ENCODE measurements at regions not wholly inside any gene's neighbourhood (a gene's known extent, or its start where the extent isn't known, plus 50 kb on each side); places are given as distances from the start of the nearest gene placed in this dataset.
"Not testable (repeated sequence)": the region's sequence is repeated elsewhere in the genome, so short reads cannot be mapped to it uniquely, and the experiment has no call there.

GRCh38 chr11:23620617-23621016 lies 760.3 kb upstream of the CCDC179 start:
- ChIA-PET POLR2A (no interaction called here), CTCF (no interaction called here)
- Mint-ChIP-seq H3K27me3 (no peaks in the 10 kb centered on the region), H3K27ac (no peak overlapping the region), H3K36me3 (ENCODE audit: low read depth) (no peaks in the 10 kb centered on the region), H3K4me1 (no peaks in the 10 kb centered on the region), H3K9me3 (peaks cover 4% of the 10 kb centered on the region), H3K4me3 (no peak overlapping the region)
- DNase-seq: no peak

- H3K9me3 Mint-ChIP-seq: peaks cover 6% of the 10 kb centered on the region
- H3K27ac Mint-ChIP-seq: no peak overlapping the region
- H3K4me1 Mint-ChIP-seq: no peaks in the 10 kb centered on the region
- H3K4me3 Mint-ChIP-seq: no peak overlapping the region
- H3K27me3 Mint-ChIP-seq: no peaks in the 10 kb centered on the region
- CTCF ChIA-PET: no interaction called here
- DNase-seq: no peak
- H3K36me3 Mint-ChIP-seq (ENCODE audit: low read depth): no peaks in the 10 kb centered on the region
- POLR2A ChIA-PET: no interaction called here
These were observed 772.0 kb upstream of the CCDC179 start for GRCh38 chr11:23632293-23632692.

DNA sequence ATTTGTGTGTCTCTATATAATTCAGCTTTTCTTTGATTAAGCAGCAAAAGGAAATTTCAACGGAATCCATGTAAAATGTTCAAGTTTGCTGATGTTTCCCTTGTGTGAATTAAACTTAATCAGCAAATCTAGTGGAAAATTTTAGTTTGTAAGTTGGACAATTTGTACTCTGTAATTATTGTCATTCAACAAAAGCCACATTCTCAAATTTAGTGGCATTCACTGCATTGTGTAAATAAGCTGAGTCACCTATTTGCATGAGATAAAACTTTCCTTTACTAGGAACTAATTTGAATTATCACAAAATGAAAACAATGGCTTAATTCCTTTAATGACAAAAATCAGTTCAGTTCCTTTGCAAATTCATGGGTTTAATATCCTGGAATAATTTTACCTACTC lies 784.2 kb upstream of the CCDC179 start:
- no peaks in the 10 kb centered on the region for H3K27me3 Mint-ChIP-seq
- no peak overlapping the region for H3K27ac Mint-ChIP-seq
- no peaks in the 10 kb centered on the region for H3K4me1 Mint-ChIP-seq
- DNase-seq: no peak
- no peaks in the 10 kb centered on the region for H3K36me3 Mint-ChIP-seq (ENCODE audit: low read depth)
- peaks cover 15% of the 10 kb centered on the region for H3K9me3 Mint-ChIP-seq
- ChIA-PET CTCF (no interaction called here), POLR2A (no interaction called here)
- H3K4me3 Mint-ChIP-seq: no peak overlapping the region

GRCh38 chr11:23652336-23652735 lies 792.1 kb upstream of the CCDC179 start:
- H3K36me3 Mint-ChIP-seq (ENCODE audit: low read depth); H3K4me3 Mint-ChIP-seq; CTCF ChIA-PET; DNase-seq; H3K27me3 Mint-ChIP-seq; H3K27ac Mint-ChIP-seq; H3K4me1 Mint-ChIP-seq; POLR2A ChIA-PET: not testable (repeated sequence)
- peaks cover 16% of the 10 kb centered on the region for H3K9me3 Mint-ChIP-seq

- no peak overlapping the region for H3K4me3 Mint-ChIP-seq
- ChIA-PET POLR2A (no interaction called here), CTCF (no interaction called here)
- no peaks in the 10 kb centered on the region for H3K36me3 Mint-ChIP-seq (ENCODE audit: low read depth)
- H3K27me3 Mint-ChIP-seq: no peaks in the 10 kb centered on the region
- no peaks in the 10 kb centered on the region for H3K4me1 Mint-ChIP-seq
- H3K9me3 Mint-ChIP-seq: peaks cover 12% of the 10 kb centered on the region
- no peak overlapping the region for H3K27ac Mint-ChIP-seq
- DNase-seq: no peak
These were observed 792.9 kb upstream of the CCDC179 start for GRCh38 chr11:23653071-23653675.

- H3K27me3 Mint-ChIP-seq: no peaks in the 10 kb centered on the region
- CTCF ChIA-PET: interaction anchor here (0.7 kb wide), 1 partner anchor 933 kb away, joined by 3 read pairs; no protein-coding TSS in a partner anchor
- no peaks in the 10 kb centered on the region for H3K36me3 Mint-ChIP-seq (ENCODE audit: low read depth)
- POLR2A ChIA-PET: no interaction called here
- no peaks in the 10 kb centered on the region for H3K4me1 Mint-ChIP-seq
- H3K4me3 Mint-ChIP-seq: no peak overlapping the region
- H3K9me3 Mint-ChIP-seq: peaks cover 6% of the 10 kb centered on the region
- H3K27ac Mint-ChIP-seq: no peak overlapping the region
- no peak for DNase-seq
These were observed 808.0 kb upstream of the CCDC179 start for GRCh38 chr11:23668324-23668723.

- no peak overlapping the region for H3K4me3 Mint-ChIP-seq
- H3K27ac Mint-ChIP-seq: no peak overlapping the region
- H3K27me3 Mint-ChIP-seq: no peaks in the 10 kb centered on the region
- DNase-seq: no peak
- CTCF ChIA-PET: no interaction called here
- H3K9me3 Mint-ChIP-seq: no peaks in the 10 kb centered on the region
- POLR2A ChIA-PET: no interaction called here
- no peaks in the 10 kb centered on the region for H3K4me1 Mint-ChIP-seq
- H3K36me3 Mint-ChIP-seq (ENCODE audit: low read depth): no peaks in the 10 kb centered on the region
These were observed 813.1 kb upstream of the CCDC179 start for GRCh38 chr11:23673366-23673765.

- H3K27ac Mint-ChIP-seq: no peak overlapping the region
- no peaks in the 10 kb centered on the region for H3K36me3 Mint-ChIP-seq (ENCODE audit: low read depth)
- H3K4me1 Mint-ChIP-seq: no peaks in the 10 kb centered on the region
- H3K27me3 Mint-ChIP-seq: no peaks in the 10 kb centered on the region
- no peak overlapping the region for H3K4me3 Mint-ChIP-seq
- no peaks in the 10 kb centered on the region for H3K9me3 Mint-ChIP-seq
- ChIA-PET CTCF (no interaction called here), POLR2A (no interaction called here)
- DNase-seq: no peak
These were observed 814.6 kb upstream of the CCDC179 start for GRCh38 chr11:23674866-23675265.

DNA sequence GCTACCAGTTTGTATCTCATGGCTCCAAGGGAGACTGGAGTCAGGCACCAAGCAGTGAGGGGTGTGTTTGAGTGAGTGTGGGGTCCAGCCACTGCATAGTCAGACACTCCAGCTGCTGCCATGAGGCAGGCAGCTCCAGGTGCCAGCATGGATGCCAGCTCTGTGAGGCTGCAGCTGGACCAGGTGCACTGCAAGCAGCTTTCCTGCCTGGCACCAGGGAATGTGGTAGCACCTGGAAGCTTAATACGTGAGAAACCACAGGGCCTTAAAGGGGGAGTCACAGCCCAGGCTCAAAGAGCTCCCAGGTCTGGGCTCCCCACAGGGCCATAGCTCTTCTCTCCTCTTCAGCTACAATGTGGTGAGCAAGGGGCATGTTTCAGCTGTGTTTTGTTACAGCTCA lies 817.8 kb upstream of the LUZP2 start:
- ChIA-PET POLR2A (no interaction called here), CTCF (no interaction called here)
- no peaks in the 10 kb centered on the region for H3K36me3 Mint-ChIP-seq (ENCODE audit: low read depth)
- no peak overlapping the region for H3K27ac Mint-ChIP-seq
- no peaks in the 10 kb centered on the region for H3K4me1 Mint-ChIP-seq
- no peak for DNase-seq
- no peaks in the 10 kb centered on the region for H3K27me3 Mint-ChIP-seq
- no peaks in the 10 kb centered on the region for H3K9me3 Mint-ChIP-seq
- H3K4me3 Mint-ChIP-seq: no peak overlapping the region

- DNase-seq: no peak
- ChIA-PET POLR2A (no interaction called here), CTCF (no interaction called here)
- Mint-ChIP-seq H3K27me3 (no peaks in the 10 kb centered on the region), H3K36me3 (ENCODE audit: low read depth) (no peaks in the 10 kb centered on the region), H3K9me3 (no peaks in the 10 kb centered on the region), H3K4me3 (no peak overlapping the region), H3K27ac (no peak overlapping the region), H3K4me1 (no peaks in the 10 kb centered on the region)
These were observed 816.9 kb upstream of the LUZP2 start for GRCh38 chr11:23679981-23680380.

DNA sequence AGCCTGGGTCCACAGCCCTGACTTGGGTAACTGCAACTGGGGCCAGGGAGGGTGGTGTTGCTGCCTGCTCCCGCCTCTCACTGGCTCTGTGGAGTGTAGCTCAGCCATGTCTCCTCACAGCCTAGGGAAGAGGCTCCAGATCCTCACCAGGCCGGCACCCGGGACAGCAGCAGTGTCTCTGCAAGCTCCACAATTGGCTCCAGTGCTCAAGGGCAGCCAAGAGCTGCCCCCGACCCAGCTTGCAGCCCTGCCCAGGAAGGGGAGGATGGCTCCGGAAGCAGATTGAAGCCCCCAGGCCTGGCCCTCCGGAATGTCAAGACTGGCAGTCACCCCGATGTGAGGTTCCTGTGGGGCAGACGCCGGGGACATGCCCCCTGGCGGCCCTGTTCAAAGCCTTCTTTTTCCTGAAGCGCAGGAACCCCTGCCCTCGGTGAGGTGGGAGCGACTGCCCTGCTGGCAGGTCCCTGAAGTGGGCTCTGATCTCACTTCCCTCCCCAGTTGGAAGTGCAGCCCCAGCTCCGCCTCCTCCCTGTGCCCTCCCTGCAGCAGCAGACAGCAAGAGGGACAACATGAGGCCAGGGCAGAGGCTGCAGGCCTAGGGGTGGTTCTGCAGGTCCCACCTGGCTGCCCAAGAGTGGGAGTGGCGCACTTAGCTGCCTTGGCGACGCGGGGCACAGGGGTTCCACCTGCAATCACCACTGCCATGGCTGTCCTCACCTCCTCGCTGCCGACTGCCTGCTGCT lies 816.2 kb upstream of the LUZP2 start:
- no peak for DNase-seq
- CTCF ChIA-PET: no interaction called here
- POLR2A ChIA-PET: no interaction called here
- Mint-ChIP-seq H3K4me1 (no peaks in the 10 kb centered on the region), H3K9me3 (no peaks in the 10 kb centered on the region), H3K27me3 (no peaks in the 10 kb centered on the region), H3K36me3 (ENCODE audit: low read depth) (no peaks in the 10 kb centered on the region), H3K27ac (no peak overlapping the region), H3K4me3 (no peak overlapping the region)

DNA sequence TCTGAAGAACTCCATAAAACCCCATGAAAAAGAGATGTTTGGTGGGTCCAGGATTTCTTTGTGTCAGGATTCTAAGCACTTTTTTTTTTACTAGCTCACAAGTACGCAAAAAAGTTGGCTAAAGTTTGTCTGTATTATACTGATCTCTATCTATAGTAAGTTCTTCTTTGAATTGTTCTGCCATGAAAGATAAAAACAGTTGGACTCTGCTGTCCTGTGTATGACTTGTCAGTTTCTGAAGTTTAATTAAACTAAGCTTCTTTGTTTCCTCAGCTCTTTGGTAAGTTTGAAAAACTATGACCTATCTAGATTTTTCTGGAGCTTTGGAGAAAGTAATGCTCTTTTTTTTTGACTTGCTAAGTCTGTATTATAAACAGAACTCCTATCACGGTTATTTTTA lies 812.2 kb upstream of the LUZP2 start:
- no peaks in the 10 kb centered on the region for H3K27me3 Mint-ChIP-seq
- no peaks in the 10 kb centered on the region for H3K9me3 Mint-ChIP-seq
- no peaks in the 10 kb centered on the region for H3K36me3 Mint-ChIP-seq (ENCODE audit: low read depth)
- DNase-seq: no peak
- no peaks in the 10 kb centered on the region for H3K4me1 Mint-ChIP-seq
- H3K27ac Mint-ChIP-seq: no peak overlapping the region
- ChIA-PET POLR2A (no interaction called here), CTCF (no interaction called here)
- no peak overlapping the region for H3K4me3 Mint-ChIP-seq

- Mint-ChIP-seq H3K27me3 (no peaks in the 10 kb centered on the region), H3K4me1 (no peaks in the 10 kb centered on the region), H3K27ac (no peak overlapping the region), H3K36me3 (ENCODE audit: low read depth) (no peaks in the 10 kb centered on the region), H3K9me3 (no peaks in the 10 kb centered on the region), H3K4me3 (no peak overlapping the region)
- POLR2A ChIA-PET: no interaction called here
- DNase-seq: no peak
- CTCF ChIA-PET: no interaction called here
These were observed 808.9 kb upstream of the LUZP2 start for GRCh38 chr11:23687991-23688390.

DNA sequence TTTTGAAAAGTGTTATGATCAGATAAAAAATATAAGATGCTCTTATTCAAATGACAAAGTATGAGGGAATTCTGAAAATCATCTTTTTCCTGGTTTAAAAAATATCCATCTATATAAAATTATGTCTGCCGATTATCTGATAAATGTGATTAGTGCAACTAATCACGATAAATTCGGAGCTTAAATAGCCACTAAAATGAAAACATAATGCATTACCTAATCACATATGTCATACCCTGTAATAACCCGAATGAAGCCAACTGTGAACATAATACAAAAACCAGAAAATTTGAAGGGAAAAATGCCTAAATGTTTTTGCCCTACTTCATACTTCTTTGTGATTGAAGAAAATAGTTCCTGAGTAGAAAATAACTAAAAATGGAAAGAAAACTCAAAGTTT lies 808.4 kb upstream of the LUZP2 start:
- CTCF ChIA-PET: no interaction called here
- Mint-ChIP-seq H3K27ac (no peak overlapping the region), H3K27me3 (no peaks in the 10 kb centered on the region)

More for the DNA sequence above, 808.4 kb upstream of the LUZP2 start:
- POLR2A ChIA-PET: no interaction called here
- Mint-ChIP-seq H3K36me3 (ENCODE audit: low read depth) (no peaks in the 10 kb centered on the region), H3K4me3 (no peak overlapping the region), H3K4me1 (no peaks in the 10 kb centered on the region), H3K9me3 (peaks cover under 1% of the 10 kb centered on the region)
- DNase-seq: no peak
